Uterus (tissue), 3 donors: ENCODE measurements at regions not wholly inside any gene's neighbourhood (a gene's known extent, or its start where the extent isn't known, plus 50 kb on each side); places are given as distances from the start of the nearest gene placed in this dataset.

Source experiments
- DNase-seq, 2 donors: peaks; one replicate each; pipeline ENCODE4 v3.0.0-alpha.2; 2019 to 2020
- H3K27ac ChIP-seq, 2 donors: fragments of 200-600 bp; sonication (generic); 1 replicate in 1 of 2; 2 replicates in 1 of 2; pipeline ENCODE4 v1.5.1; 2016 to 2018
- H3K27me3 ChIP-seq, 2 donors: fragments of 200-600 bp; sonication (generic); one replicate each; pipeline ENCODE4 v1.5.1; 2018 to 2019; ENCODE audit warnings: control low read depth in 1 of 2
- H3K36me3 ChIP-seq, 2 donors: fragments of 200-600 bp; sonication (generic); one replicate each; pipeline ENCODE4 v1.5.1; 2019; ENCODE audit warnings: control low read depth in 1 of 2
- H3K4me1 ChIP-seq, 2 donors: fragments of 200-600 bp; sonication (generic); one replicate each; pipeline ENCODE4 v1.5.1; 2018 to 2019; ENCODE audit warnings: control low read depth in 1 of 2
- H3K4me3 ChIP-seq, 2 donors: fragments of 200-600 bp; sonication (generic); 1 replicate in 1 of 2; 2 replicates in 1 of 2; pipeline ENCODE4 v1.5.1; 2018 to 2019; ENCODE audit warnings: mild to moderate bottlenecking in 1 of 2
- H3K9me3 ChIP-seq, 2 donors: fragments of 200-600 bp; sonication (generic); one replicate each; pipeline ENCODE4 v1.5.1; 2019; ENCODE audit warnings: control low read depth in 1 of 2
- POLR2A ChIP-seq, 2 donors: fragments of 450-650 bp; IDR thresholded peaks; one replicate each; pipeline ENCODE4 v1.6.1; 2016; ENCODE audit warnings: antibody characterized with exemption in 2 of 2, mild to moderate bottlenecking in 1 of 2, moderate library complexity in 1 of 2
- intact Hi-C: fragments of 100-400 bp; cut with DNase I; formaldehyde crosslinking; loops from one replicate; pipeline ENCODE4 v1.15.1; 2023; ENCODE audit warnings: low total_unique reads
- TF ChIP-seq, protein P1 (sequence below), 4 experiments: fragments of 200-600 bp in 2 of 4; fragments of 450-650 bp in 2 of 4; sonication (generic) in 2 of 4; IDR thresholded peaks; one replicate each; pipeline ENCODE4 v1.5.1; 2016 to 2019; ENCODE audit warnings: antibody characterized with exemption in 4 of 4, mild to moderate bottlenecking in 2 of 4, moderate library complexity in 1 of 4
- donor health status: DM: yes; HTN: yes; CAD: no.

- no peaks in the 10 kb centered on the region for H3K9me3 ChIP-seq
- no peak for DNase-seq
- H3K27me3 ChIP-seq = no peaks in the 10 kb centered on the region
- H3K4me3 ChIP-seq = no peak overlapping the region
- no peaks in the 10 kb centered on the region for H3K36me3 ChIP-seq
- intact Hi-C loops = no loop called here
- no peaks in the 10 kb centered on the region for H3K4me1 ChIP-seq
- H3K27ac ChIP-seq = no peak overlapping the region
- TF ChIP-seq, protein P1, sequence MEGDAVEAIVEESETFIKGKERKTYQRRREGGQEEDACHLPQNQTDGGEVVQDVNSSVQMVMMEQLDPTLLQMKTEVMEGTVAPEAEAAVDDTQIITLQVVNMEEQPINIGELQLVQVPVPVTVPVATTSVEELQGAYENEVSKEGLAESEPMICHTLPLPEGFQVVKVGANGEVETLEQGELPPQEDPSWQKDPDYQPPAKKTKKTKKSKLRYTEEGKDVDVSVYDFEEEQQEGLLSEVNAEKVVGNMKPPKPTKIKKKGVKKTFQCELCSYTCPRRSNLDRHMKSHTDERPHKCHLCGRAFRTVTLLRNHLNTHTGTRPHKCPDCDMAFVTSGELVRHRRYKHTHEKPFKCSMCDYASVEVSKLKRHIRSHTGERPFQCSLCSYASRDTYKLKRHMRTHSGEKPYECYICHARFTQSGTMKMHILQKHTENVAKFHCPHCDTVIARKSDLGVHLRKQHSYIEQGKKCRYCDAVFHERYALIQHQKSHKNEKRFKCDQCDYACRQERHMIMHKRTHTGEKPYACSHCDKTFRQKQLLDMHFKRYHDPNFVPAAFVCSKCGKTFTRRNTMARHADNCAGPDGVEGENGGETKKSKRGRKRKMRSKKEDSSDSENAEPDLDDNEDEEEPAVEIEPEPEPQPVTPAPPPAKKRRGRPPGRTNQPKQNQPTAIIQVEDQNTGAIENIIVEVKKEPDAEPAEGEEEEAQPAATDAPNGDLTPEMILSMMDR (IDR thresholded peaks at IDR 0.05) = no peak
- no peak for TF ChIP-seq POLR2A (IDR thresholded peaks at IDR 0.05)
These were observed 145.9 kb downstream of the CDC5L start for GRCh38 chr6:44533421-44533820.

- intact Hi-C loops = no loop called here
- no peak for DNase-seq
- H3K27me3 ChIP-seq = no peaks in the 10 kb centered on the region
- H3K4me1 ChIP-seq = no peaks in the 10 kb centered on the region
- no peak overlapping the region for H3K4me3 ChIP-seq
- H3K36me3 ChIP-seq = no peaks in the 10 kb centered on the region
- H3K9me3 ChIP-seq = no peaks in the 10 kb centered on the region
- H3K27ac ChIP-seq = no peak overlapping the region
- TF ChIP-seq, protein P1 (IDR thresholded peaks at IDR 0.05) = no peak
- no peak for TF ChIP-seq POLR2A (IDR thresholded peaks at IDR 0.05)
These were observed 146.8 kb downstream of the CDC5L start for GRCh38 chr6:44534291-44534690.

DNA sequence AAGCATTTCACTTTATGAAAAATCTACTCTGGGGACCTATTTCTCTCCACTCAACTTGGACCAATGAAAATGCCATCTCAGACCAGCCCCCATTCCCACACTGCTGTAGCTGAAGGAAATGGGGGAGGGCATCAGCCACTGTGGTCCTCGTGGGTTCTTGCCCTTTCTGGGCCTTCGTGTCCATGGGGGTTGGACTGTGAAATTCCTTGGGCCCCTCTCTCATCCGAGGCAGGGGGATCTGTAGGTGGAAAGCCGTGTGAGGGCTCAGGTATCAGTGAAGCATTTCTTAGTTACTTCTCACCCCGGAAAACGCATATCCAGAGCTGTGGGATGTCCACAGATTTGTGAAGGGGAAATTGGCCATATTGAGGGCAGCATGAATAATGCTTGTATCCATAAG, 147.9 kb downstream of the CDC5L start:
- no peak for DNase-seq

DNA sequence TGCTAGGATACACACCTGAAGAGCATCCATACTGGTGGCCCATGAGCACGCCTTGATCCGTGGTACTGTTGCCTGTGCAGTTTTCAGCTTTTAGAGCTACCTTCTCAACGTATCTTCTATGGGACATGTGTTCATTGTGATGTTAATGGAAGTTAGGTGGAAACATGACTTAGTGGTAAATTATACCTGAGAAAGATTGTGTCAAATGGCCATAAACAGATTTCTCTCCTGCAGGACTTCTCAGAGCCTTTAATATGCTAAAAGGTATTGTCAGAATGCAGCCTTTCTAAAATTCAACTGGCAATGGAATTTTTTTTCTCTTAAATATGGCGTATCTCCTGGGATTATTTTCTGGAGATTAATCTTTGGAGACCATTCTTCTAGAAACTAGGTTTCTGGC, 148.5 kb downstream of the CDC5L start:
- Histone ChIP-seq H3K27me3 (no peaks in the 10 kb centered on the region), H3K36me3 (no peaks in the 10 kb centered on the region), H3K9me3 (no peaks in the 10 kb centered on the region), H3K27ac (no peak overlapping the region), H3K4me3 (no peak overlapping the region), H3K4me1 (no peaks in the 10 kb centered on the region)
- TF ChIP-seq, protein P1 (IDR thresholded peaks at IDR 0.05) = no peak
- no peak for TF ChIP-seq POLR2A (IDR thresholded peaks at IDR 0.05)
- no peak for DNase-seq
- intact Hi-C loops = no loop called here

More for the DNA sequence above, 147.9 kb downstream of the CDC5L start:
- intact Hi-C loops = no loop called here
- H3K9me3 ChIP-seq = no peaks in the 10 kb centered on the region
- no peaks in the 10 kb centered on the region for H3K36me3 ChIP-seq
- H3K27me3 ChIP-seq = no peaks in the 10 kb centered on the region
- no peaks in the 10 kb centered on the region for H3K4me1 ChIP-seq
- no peak overlapping the region for H3K4me3 ChIP-seq
- TF ChIP-seq POLR2A (IDR thresholded peaks at IDR 0.05) = no peak
- TF ChIP-seq, protein P1 (IDR thresholded peaks at IDR 0.05) = no peak
- H3K27ac ChIP-seq = no peak overlapping the region

DNA sequence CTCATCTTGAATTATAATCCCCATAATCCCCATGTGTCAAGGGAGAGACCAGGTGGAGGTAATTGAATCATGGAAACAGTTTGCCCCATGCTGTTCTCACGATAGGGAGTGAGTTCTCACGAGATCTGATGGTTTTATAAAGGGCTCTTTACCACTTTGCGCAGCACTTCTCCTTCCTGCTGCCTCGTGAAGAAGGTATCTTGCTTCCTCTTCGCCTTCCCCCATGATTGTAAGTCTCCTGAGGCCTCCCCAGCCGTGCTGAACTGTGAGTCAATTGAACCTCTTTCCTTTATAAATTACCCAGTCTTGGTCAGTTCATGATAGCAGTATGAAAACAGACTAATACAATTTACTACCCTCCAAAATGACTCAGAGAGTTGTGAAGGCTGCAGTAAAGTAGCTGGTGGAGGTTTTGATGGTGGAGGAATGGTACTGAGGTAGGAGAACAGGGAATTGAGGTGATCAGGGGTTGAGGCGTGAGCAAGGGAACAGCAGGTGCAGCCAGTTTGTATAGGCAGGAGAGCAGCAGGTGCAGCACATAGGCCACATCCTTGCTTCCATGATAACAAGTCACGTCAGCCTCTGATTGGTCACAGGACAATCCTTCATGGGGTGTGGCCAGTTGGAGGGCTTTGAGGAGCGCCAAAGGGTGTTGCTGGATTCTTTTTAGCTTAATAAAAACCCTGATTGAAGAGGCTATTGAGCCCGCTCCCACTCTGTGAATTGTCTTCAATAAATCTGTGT, 150.0 kb downstream of the CDC5L start:
- intact Hi-C loops = no loop called here
- Histone ChIP-seq H3K36me3 (no peaks in the 10 kb centered on the region), H3K4me1 (no peaks in the 10 kb centered on the region), H3K9me3 (no peaks in the 10 kb centered on the region), H3K27ac (no peak overlapping the region), H3K4me3 (no peak overlapping the region), H3K27me3 (no peaks in the 10 kb centered on the region)
- no peak for DNase-seq
- no peak for TF ChIP-seq POLR2A (IDR thresholded peaks at IDR 0.05)
- TF ChIP-seq, protein P1 (IDR thresholded peaks at IDR 0.05) = no peak
